ENCODE measurements at regions not wholly inside any gene's neighbourhood (a gene's known extent, or its start where the extent isn't known, plus 50 kb on each side); places are given as distances from the start of the nearest gene placed in this dataset.

DNA sequence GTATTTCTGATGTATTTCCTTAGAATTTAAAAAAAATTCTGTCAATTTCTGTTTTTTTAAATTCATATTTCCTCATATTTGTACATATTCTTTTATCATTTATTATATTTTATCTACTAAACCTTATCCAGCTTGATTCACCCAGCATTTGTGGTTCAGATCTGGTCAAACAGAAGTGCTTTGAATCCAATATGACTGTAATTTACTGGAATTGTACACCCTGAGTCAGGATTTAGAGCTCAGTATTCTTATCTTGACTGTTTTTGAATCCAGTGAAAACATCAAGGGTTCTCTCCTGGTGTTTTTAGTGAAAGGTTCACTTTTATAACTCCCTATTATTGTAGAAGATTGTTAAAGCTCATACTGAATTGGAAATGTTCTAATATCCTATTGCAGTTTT is 1077.0 kb upstream of the NCAM2 start:
- TF ChIP-seq POLR2A (IDR thresholded peaks at IDR 0.05; ENCODE audit: extremely low read depth, insufficient read length): no peak
- TF ChIP-seq, protein P1, sequence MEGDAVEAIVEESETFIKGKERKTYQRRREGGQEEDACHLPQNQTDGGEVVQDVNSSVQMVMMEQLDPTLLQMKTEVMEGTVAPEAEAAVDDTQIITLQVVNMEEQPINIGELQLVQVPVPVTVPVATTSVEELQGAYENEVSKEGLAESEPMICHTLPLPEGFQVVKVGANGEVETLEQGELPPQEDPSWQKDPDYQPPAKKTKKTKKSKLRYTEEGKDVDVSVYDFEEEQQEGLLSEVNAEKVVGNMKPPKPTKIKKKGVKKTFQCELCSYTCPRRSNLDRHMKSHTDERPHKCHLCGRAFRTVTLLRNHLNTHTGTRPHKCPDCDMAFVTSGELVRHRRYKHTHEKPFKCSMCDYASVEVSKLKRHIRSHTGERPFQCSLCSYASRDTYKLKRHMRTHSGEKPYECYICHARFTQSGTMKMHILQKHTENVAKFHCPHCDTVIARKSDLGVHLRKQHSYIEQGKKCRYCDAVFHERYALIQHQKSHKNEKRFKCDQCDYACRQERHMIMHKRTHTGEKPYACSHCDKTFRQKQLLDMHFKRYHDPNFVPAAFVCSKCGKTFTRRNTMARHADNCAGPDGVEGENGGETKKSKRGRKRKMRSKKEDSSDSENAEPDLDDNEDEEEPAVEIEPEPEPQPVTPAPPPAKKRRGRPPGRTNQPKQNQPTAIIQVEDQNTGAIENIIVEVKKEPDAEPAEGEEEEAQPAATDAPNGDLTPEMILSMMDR (IDR thresholded peaks at IDR 0.05; ENCODE audit: low read depth, low read length): no peak
